H1 (cell line): ENCODE measurements at regions not wholly inside any gene's neighbourhood (a gene's known extent, or its start where the extent isn't known, plus 50 kb on each side); places are given as distances from the start of the nearest gene placed in this dataset.

Experiments used
- CTCF ChIP-seq, 3 experiments: IDR thresholded peaks; 1 replicate in 2 of 3; 2 replicates in 1 of 3; pipeline versions ENCODE4 v1.5.1 to v1.6.1; 2011; ENCODE audit warnings: low read length in 3 of 3, mild to moderate bottlenecking in 3 of 3, inconsistent platforms in 2 of 3, low read depth in 1 of 3, moderate library complexity in 1 of 3; ENCODE audit not compliant: insufficient read depth in 1 of 3; ENCODE audit errors: control extremely low read depth in 1 of 3
- GABPA ChIP-seq: IDR thresholded peaks from 2 replicates; pipeline ENCODE4 v1.6.1; 2011; ENCODE audit warnings: mild to moderate bottlenecking, low read length, moderate library complexity, borderline replicate concordance; ENCODE audit not compliant: insufficient read depth
- HDAC2 ChIP-seq, 2 experiments: fragments of 300-600 bp in 1 of 2; sonication (generic) in 1 of 2; IDR thresholded peaks; 2 replicates each; pipeline ENCODE4 v1.6.1; 2011 to 2012; ENCODE audit warnings: low read depth in 2 of 2, low read length in 2 of 2, mild to moderate bottlenecking in 2 of 2, moderate library complexity in 2 of 2, borderline replicate concordance in 1 of 2, inconsistent platforms in 1 of 2
- KDM5A ChIP-seq: fragments of 200-600 bp; IDR thresholded peaks from 2 replicates; pipeline ENCODE4 v1.7.1; 2012; ENCODE audit warnings: mild to moderate bottlenecking, low read length, inconsistent platforms, mixed read lengths
- POLR2A ChIP-seq, 2 experiments: IDR thresholded peaks; 1 replicate in 1 of 2; 2 replicates in 1 of 2; pipeline ENCODE4 v1.6.1; 2011; ENCODE audit warnings: low read depth in 2 of 2, low read length in 2 of 2, mild to moderate bottlenecking in 2 of 2; ENCODE audit errors: control extremely low read depth in 1 of 2
- SUZ12 ChIP-seq: fragments of 200-600 bp; sonication (generic); IDR thresholded peaks from 2 replicates; pipeline ENCODE4 v1.6.1; 2012; ENCODE audit warnings: mild to moderate bottlenecking, inconsistent platforms, low read length, moderate library complexity, mixed read lengths
- USF2 ChIP-seq: IDR thresholded peaks from 2 replicates; pipeline ENCODE4 v1.6.1; 2011; ENCODE audit warnings: low read length, improper control_type of control experiment

- no peak for TF ChIP-seq CTCF (IDR thresholded peaks at IDR 0.05; ENCODE audit: control extremely low read depth in 1 of 3, insufficient read depth in 1 of 3, low read depth in 1 of 3, low read length in 3 of 3)
- no peak for TF ChIP-seq POLR2A (IDR thresholded peaks at IDR 0.05; ENCODE audit: control extremely low read depth in 1 of 2, low read depth in 2 of 2, low read length in 2 of 2)
- TF ChIP-seq KDM5A, result no peak
- no peak for TF ChIP-seq GABPA
- no peak for TF ChIP-seq HDAC2 (IDR thresholded peaks at IDR 0.05; ENCODE audit: borderline replicate concordance in 1 of 2, low read depth in 2 of 2, low read length in 2 of 2)
- TF ChIP-seq SUZ12, result no peak
- TF ChIP-seq USF2, result no peak
These were observed 713.9 kb upstream of the CCDC179 start for GRCh38 chr11:23574149-23574548.
